WTC11 (cell line): ENCODE measurements at regions not wholly inside any gene's neighbourhood (a gene's known extent, or its start where the extent isn't known, plus 50 kb on each side); places are given as distances from the start of the nearest gene placed in this dataset.
A peak's percentile ranks its signal among the peaks of the same experiment; 100 is the strongest.

ENCODE experiments used
- ATAC-seq: fragments of 200-7000 bp; cut with Tn5 transposase; 2 replicates; pipeline ENCODE4 v1.10.0; 2021; ENCODE audit warnings: mild to moderate bottlenecking, moderate library complexity
- CTCF ChIA-PET: fragments of 300-600 bp; sonication (Branson Sonifier 250); formaldehyde crosslinking; loops from one replicate; lab custom pipeline; 2021; ENCODE audit warnings: antibody characterized with exemption; lab: Charles Lee
- POLR2A ChIA-PET: fragments of 350-600 bp; sonication (Branson Sonifier 250); formaldehyde crosslinking; loops from one replicate; lab custom pipeline; 2021; ENCODE audit warnings: antibody characterized with exemption; lab: Charles Lee
- DNase-seq: peaks from one replicate; pipeline ENCODE4 v3.0.0; 2021; ENCODE audit warnings: low spot score
- H3K27ac Mint-ChIP-seq: 2 replicates; pipeline ENCODE4 v1.8.0; 2021; ENCODE audit warnings: mixed read lengths
- H3K27me3 Mint-ChIP-seq: 2 replicates; pipeline ENCODE4 v1.8.0; 2021; ENCODE audit warnings: low read depth, mild to moderate bottlenecking, moderate library complexity, mixed read lengths
- H3K36me3 Mint-ChIP-seq: 2 replicates; pipeline ENCODE4 v1.8.0; 2021; ENCODE audit warnings: mixed read lengths
- H3K4me1 Mint-ChIP-seq: 2 replicates; pipeline ENCODE4 v1.8.0; 2022; ENCODE audit warnings: mixed read lengths
- H3K4me3 Mint-ChIP-seq: 2 replicates; pipeline ENCODE4 v1.8.0; 2021; ENCODE audit warnings: mild to moderate bottlenecking, moderate library complexity, mixed read lengths
- H3K9me3 Mint-ChIP-seq: 2 replicates; pipeline ENCODE4 v1.8.0; 2021; ENCODE audit warnings: mixed read lengths
- CREB1 ChIP-seq: sonication (generic); formaldehyde crosslinking; IDR thresholded peaks from 2 replicates; pipeline ENCODE4 v1.8.0; 2023; ENCODE audit warnings: mild to moderate bottlenecking, missing genetic modification reagents
- ELF4 ChIP-seq: sonication (generic); formaldehyde crosslinking; IDR thresholded peaks from 2 replicates; pipeline ENCODE4 v1.8.1; 2022; ENCODE audit warnings: low read depth, mild to moderate bottlenecking, moderate library complexity, missing genetic modification reagents
- ESRRA ChIP-seq: sonication (generic); formaldehyde crosslinking; IDR thresholded peaks from 2 replicates; pipeline ENCODE4 v1.8.1; 2022; ENCODE audit warnings: mild to moderate bottlenecking, missing genetic modification reagents, borderline replicate concordance
- FOXJ3 ChIP-seq: sonication (generic); formaldehyde crosslinking; IDR thresholded peaks from 2 replicates; pipeline ENCODE4 v1.9.0; 2021; ENCODE audit warnings: missing genetic modification reagents, mild to moderate bottlenecking, borderline replicate concordance
- FOXP1 ChIP-seq: sonication (generic); formaldehyde crosslinking; IDR thresholded peaks from 2 replicates; pipeline ENCODE4 v1.8.0; 2022; ENCODE audit warnings: missing genetic modification reagents, mild to moderate bottlenecking, moderate library complexity, borderline replicate concordance
- HMGA2 ChIP-seq: fragments of 250-450 bp; sonication (Bioruptor Pico); IDR thresholded peaks from 2 replicates; pipeline ENCODE4 v1.4.0; 2021; ENCODE audit warnings: mild to moderate bottlenecking, moderate library complexity
- IRF2 ChIP-seq: sonication (generic); formaldehyde crosslinking; IDR thresholded peaks from 2 replicates; pipeline ENCODE4 v1.8.0; 2022; ENCODE audit warnings: low read depth, missing genetic modification reagents, borderline replicate concordance
- MYBL2 ChIP-seq: sonication (generic); formaldehyde crosslinking; IDR thresholded peaks from 2 replicates; pipeline ENCODE4 v1.8.1; 2023; ENCODE audit warnings: mild to moderate bottlenecking, moderate library complexity, missing genetic modification reagents
- NFE2L1 ChIP-seq: sonication (generic); formaldehyde crosslinking; IDR thresholded peaks from 2 replicates; pipeline ENCODE4 v1.8.1; 2023; ENCODE audit warnings: missing genetic modification reagents
- NR1H2 ChIP-seq: sonication (generic); formaldehyde crosslinking; IDR thresholded peaks from 2 replicates; pipeline ENCODE4 v1.9.0; 2021; ENCODE audit warnings: mild to moderate bottlenecking, moderate library complexity, missing genetic modification reagents
- OVOL2 ChIP-seq: fragments of 250-450 bp; sonication (Bioruptor Pico); IDR thresholded peaks from 2 replicates; pipeline ENCODE4 v1.9.0; 2021; ENCODE audit warnings: mild to moderate bottlenecking, borderline replicate concordance
- RORB ChIP-seq: fragments of 250-450 bp; sonication (Bioruptor Pico); IDR thresholded peaks from 2 replicates; pipeline ENCODE4 v1.9.0; 2021; ENCODE audit warnings: mild to moderate bottlenecking
- SMAD4 ChIP-seq: sonication (generic); formaldehyde crosslinking; IDR thresholded peaks from 2 replicates; pipeline ENCODE4 v1.8.0; 2022; ENCODE audit warnings: mild to moderate bottlenecking, missing genetic modification reagents
- ZNF416 ChIP-seq: fragments of 250-450 bp; sonication (Bioruptor Pico); IDR thresholded peaks from 2 replicates; pipeline ENCODE4 v1.9.0; 2021; ENCODE audit warnings: mild to moderate bottlenecking, inconsistent platforms
- TF ChIP-seq, protein P1 (sequence below): sonication (generic); formaldehyde crosslinking; IDR thresholded peaks from 2 replicates; pipeline ENCODE4 v1.8.1; 2023; ENCODE audit warnings: mild to moderate bottlenecking, missing genetic modification reagents
- TF ChIP-seq, protein P2 (sequence below): sonication (generic); formaldehyde crosslinking; IDR thresholded peaks from 2 replicates; pipeline ENCODE4 v1.8.1; 2023; ENCODE audit warnings: mild to moderate bottlenecking, missing genetic modification reagents, moderate library complexity
- TF ChIP-seq, protein P3 (sequence below): fragments of 200-600 bp; IDR thresholded peaks from 2 replicates; pipeline ENCODE4 v1.8.0; 2022; ENCODE audit warnings: antibody characterized with exemption
- TF ChIP-seq, protein P4 (sequence below): sonication (generic); formaldehyde crosslinking; IDR thresholded peaks from 2 replicates; pipeline ENCODE4 v1.8.1; 2022; ENCODE audit warnings: low read depth, missing genetic modification reagents, borderline replicate concordance
- TF ChIP-seq, protein P5 (sequence below): sonication (generic); formaldehyde crosslinking; IDR thresholded peaks from 2 replicates; pipeline ENCODE4 v1.8.0; 2022; ENCODE audit warnings: missing genetic modification reagents
- TF ChIP-seq, protein P6 (sequence below): sonication (generic); formaldehyde crosslinking; IDR thresholded peaks from 2 replicates; pipeline ENCODE4 v1.8.0; 2023; ENCODE audit warnings: missing genetic modification reagents, mild to moderate bottlenecking, borderline replicate concordance

DNA sequence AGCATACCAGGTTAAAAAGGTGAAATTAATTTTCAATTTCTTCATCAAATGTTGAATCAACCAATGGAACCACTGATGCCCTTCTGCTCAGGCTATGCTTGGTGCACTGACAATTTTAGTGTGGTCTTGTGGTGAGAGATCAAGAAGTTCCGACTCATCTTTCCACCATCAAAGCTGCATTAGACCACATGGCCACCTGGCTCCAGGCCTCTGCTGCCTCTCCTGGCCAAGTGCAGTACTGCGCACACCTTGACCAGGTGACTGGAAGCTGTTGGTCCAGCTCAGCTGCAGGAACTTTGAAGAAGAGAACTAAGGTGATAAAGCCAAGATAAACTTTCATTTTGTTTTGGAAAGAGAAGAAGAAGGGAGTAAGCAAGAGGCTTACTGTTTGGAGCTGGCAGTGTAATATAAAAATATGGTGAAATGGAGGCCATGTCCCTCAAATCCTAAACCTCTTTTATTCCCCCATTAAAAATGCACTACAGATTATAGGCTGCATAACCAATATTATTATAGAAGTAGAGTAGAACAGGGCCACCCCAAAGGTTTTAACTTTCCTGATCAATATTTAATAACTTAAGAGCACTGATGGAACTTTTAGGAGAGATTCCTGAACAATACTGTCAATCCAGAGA is 315.5 kb upstream of the C9orf72 start (continued):
- TF ChIP-seq FOXP1 (CRISPR knock-in tag): no peak
- TF ChIP-seq, protein P1, sequence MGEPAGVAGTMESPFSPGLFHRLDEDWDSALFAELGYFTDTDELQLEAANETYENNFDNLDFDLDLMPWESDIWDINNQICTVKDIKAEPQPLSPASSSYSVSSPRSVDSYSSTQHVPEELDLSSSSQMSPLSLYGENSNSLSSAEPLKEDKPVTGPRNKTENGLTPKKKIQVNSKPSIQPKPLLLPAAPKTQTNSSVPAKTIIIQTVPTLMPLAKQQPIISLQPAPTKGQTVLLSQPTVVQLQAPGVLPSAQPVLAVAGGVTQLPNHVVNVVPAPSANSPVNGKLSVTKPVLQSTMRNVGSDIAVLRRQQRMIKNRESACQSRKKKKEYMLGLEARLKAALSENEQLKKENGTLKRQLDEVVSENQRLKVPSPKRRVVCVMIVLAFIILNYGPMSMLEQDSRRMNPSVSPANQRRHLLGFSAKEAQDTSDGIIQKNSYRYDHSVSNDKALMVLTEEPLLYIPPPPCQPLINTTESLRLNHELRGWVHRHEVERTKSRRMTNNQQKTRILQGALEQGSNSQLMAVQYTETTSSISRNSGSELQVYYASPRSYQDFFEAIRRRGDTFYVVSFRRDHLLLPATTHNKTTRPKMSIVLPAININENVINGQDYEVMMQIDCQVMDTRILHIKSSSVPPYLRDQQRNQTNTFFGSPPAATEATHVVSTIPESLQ: no peak
- TF ChIP-seq, protein P2, sequence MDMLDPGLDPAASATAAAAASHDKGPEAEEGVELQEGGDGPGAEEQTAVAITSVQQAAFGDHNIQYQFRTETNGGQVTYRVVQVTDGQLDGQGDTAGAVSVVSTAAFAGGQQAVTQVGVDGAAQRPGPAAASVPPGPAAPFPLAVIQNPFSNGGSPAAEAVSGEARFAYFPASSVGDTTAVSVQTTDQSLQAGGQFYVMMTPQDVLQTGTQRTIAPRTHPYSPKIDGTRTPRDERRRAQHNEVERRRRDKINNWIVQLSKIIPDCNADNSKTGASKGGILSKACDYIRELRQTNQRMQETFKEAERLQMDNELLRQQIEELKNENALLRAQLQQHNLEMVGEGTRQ (CRISPR knock-in tag): peak; percentile 79
- TF ChIP-seq HMGA2: no peak
- no peak; the same call in 1 of the 2 replicates for TF ChIP-seq NFE2L1
- no peak for TF ChIP-seq ZNF416 (CRISPR knock-in tag)
- TF ChIP-seq, protein P3, sequence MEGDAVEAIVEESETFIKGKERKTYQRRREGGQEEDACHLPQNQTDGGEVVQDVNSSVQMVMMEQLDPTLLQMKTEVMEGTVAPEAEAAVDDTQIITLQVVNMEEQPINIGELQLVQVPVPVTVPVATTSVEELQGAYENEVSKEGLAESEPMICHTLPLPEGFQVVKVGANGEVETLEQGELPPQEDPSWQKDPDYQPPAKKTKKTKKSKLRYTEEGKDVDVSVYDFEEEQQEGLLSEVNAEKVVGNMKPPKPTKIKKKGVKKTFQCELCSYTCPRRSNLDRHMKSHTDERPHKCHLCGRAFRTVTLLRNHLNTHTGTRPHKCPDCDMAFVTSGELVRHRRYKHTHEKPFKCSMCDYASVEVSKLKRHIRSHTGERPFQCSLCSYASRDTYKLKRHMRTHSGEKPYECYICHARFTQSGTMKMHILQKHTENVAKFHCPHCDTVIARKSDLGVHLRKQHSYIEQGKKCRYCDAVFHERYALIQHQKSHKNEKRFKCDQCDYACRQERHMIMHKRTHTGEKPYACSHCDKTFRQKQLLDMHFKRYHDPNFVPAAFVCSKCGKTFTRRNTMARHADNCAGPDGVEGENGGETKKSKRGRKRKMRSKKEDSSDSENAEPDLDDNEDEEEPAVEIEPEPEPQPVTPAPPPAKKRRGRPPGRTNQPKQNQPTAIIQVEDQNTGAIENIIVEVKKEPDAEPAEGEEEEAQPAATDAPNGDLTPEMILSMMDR: peak; percentile 92
- TF ChIP-seq NR1H2 (CRISPR knock-in tag): no peak
- TF ChIP-seq, protein P4, sequence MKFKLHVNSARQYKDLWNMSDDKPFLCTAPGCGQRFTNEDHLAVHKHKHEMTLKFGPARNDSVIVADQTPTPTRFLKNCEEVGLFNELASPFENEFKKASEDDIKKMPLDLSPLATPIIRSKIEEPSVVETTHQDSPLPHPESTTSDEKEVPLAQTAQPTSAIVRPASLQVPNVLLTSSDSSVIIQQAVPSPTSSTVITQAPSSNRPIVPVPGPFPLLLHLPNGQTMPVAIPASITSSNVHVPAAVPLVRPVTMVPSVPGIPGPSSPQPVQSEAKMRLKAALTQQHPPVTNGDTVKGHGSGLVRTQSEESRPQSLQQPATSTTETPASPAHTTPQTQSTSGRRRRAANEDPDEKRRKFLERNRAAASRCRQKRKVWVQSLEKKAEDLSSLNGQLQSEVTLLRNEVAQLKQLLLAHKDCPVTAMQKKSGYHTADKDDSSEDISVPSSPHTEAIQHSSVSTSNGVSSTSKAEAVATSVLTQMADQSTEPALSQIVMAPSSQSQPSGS (CRISPR knock-in tag): no peak
- TF ChIP-seq, protein P5, sequence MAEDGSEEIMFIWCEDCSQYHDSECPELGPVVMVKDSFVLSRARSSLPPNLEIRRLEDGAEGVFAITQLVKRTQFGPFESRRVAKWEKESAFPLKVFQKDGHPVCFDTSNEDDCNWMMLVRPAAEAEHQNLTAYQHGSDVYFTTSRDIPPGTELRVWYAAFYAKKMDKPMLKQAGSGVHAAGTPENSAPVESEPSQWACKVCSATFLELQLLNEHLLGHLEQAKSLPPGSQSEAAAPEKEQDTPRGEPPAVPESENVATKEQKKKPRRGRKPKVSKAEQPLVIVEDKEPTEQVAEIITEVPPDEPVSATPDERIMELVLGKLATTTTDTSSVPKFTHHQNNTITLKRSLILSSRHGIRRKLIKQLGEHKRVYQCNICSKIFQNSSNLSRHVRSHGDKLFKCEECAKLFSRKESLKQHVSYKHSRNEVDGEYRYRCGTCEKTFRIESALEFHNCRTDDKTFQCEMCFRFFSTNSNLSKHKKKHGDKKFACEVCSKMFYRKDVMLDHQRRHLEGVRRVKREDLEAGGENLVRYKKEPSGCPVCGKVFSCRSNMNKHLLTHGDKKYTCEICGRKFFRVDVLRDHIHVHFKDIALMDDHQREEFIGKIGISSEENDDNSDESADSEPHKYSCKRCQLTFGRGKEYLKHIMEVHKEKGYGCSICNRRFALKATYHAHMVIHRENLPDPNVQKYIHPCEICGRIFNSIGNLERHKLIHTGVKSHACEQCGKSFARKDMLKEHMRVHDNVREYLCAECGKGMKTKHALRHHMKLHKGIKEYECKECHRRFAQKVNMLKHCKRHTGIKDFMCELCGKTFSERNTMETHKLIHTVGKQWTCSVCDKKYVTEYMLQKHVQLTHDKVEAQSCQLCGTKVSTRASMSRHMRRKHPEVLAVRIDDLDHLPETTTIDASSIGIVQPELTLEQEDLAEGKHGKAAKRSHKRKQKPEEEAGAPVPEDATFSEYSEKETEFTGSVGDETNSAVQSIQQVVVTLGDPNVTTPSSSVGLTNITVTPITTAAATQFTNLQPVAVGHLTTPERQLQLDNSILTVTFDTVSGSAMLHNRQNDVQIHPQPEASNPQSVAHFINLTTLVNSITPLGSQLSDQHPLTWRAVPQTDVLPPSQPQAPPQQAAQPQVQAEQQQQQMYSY (CRISPR knock-in tag): no peak
- TF ChIP-seq RORB (CRISPR knock-in tag): no peak

DNA sequence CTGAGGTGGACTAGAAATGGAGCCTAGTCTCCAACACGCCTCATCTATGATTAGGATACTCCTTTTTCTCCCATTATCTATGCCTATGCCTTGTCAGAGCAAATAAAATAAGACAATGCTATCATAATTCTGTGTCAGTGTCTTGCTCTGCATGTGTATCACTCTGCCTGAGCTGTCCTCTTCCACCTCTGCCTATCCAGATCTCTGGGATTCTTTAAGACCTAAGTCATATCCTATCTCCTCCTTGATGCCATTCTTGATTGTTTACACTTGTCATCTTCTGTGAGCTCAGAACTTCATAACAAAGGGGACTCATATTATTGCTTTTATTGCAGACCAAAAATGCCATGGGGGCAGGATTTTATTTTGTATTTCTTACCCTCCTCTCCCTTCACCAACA is 351.2 kb upstream of the C9orf72 start:
- ChIA-PET POLR2A (no interaction called here), CTCF (interaction anchor here (1.1 kb wide), 1 partner anchor 137 kb away, joined by 3 read pairs; no protein-coding TSS in a partner anchor)
- no peak for ATAC-seq
- Mint-ChIP-seq H3K4me1 (no peaks in the 10 kb centered on the region), H3K9me3 (no peaks in the 10 kb centered on the region), H3K27ac (no peak overlapping the region), H3K36me3 (no peaks in the 10 kb centered on the region), H3K27me3 (no peaks in the 10 kb centered on the region), H3K4me3 (no peak overlapping the region)
- no peak for TF ChIP-seq MYBL2 (CRISPR knock-in tag)
- no peak for TF ChIP-seq ELF4 (CRISPR knock-in tag)
- no peak for TF ChIP-seq OVOL2 (CRISPR knock-in tag)
- no peak for DNase-seq

DNA sequence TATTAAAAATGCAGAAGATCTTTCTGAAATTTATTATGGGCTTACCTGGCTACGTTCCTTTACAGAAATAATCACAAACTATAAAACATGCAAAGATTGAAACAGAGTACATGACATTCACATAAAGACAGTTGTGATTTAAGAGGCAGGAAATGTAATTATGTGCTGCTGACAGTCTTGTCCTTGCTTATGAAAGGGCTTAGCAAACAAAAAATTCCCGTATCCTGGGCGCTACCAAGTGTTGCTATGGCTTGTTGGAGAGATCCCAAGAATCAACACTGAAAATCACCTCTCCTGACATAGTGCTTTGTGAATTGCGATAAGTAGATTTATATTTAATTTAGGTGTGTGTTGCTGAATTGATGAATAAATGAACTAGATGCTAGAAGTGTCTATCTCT is 352.5 kb upstream of the C9orf72 start:
- Mint-ChIP-seq H3K27ac (no peak overlapping the region), H3K9me3 (no peaks in the 10 kb centered on the region), H3K4me3 (no peak overlapping the region), H3K36me3 (no peaks in the 10 kb centered on the region), H3K27me3 (no peaks in the 10 kb centered on the region), H3K4me1 (no peaks in the 10 kb centered on the region)
- CTCF ChIA-PET: no interaction called here
- ATAC-seq (no peak), DNase-seq (no peak)
- POLR2A ChIA-PET: no interaction called here
- TF ChIP-seq SMAD4 (CRISPR knock-in tag) (no peak), ESRRA (no peak), IRF2 (CRISPR knock-in tag) (no peak), CREB1 (CRISPR knock-in tag) (no peak), FOXJ3 (CRISPR knock-in tag) (no peak)
- TF ChIP-seq, protein P6, sequence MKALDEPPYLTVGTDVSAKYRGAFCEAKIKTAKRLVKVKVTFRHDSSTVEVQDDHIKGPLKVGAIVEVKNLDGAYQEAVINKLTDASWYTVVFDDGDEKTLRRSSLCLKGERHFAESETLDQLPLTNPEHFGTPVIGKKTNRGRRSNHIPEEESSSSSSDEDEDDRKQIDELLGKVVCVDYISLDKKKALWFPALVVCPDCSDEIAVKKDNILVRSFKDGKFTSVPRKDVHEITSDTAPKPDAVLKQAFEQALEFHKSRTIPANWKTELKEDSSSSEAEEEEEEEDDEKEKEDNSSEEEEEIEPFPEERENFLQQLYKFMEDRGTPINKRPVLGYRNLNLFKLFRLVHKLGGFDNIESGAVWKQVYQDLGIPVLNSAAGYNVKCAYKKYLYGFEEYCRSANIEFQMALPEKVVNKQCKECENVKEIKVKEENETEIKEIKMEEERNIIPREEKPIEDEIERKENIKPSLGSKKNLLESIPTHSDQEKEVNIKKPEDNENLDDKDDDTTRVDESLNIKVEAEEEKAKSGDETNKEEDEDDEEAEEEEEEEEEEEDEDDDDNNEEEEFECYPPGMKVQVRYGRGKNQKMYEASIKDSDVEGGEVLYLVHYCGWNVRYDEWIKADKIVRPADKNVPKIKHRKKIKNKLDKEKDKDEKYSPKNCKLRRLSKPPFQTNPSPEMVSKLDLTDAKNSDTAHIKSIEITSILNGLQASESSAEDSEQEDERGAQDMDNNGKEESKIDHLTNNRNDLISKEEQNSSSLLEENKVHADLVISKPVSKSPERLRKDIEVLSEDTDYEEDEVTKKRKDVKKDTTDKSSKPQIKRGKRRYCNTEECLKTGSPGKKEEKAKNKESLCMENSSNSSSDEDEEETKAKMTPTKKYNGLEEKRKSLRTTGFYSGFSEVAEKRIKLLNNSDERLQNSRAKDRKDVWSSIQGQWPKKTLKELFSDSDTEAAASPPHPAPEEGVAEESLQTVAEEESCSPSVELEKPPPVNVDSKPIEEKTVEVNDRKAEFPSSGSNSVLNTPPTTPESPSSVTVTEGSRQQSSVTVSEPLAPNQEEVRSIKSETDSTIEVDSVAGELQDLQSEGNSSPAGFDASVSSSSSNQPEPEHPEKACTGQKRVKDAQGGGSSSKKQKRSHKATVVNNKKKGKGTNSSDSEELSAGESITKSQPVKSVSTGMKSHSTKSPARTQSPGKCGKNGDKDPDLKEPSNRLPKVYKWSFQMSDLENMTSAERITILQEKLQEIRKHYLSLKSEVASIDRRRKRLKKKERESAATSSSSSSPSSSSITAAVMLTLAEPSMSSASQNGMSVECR (CRISPR knock-in tag): no peak
